HCT116 (cell line): ENCODE measurements at regions not wholly inside any gene's neighbourhood (a gene's known extent, or its start where the extent isn't known, plus 50 kb on each side); places are given as distances from the start of the nearest gene placed in this dataset.

Experiments
- ATAC-seq: fragments of 200-7000 bp; cut with Tn5 transposase; 2 replicates; pipeline ENCODE4 v1.9.1; 2020; ENCODE audit warnings: mild to moderate bottlenecking, moderate library complexity
- BruUV-seq: library from RNA; stranded (reverse); fragments of 400-500 nt; replicated peaks from 2 replicates; lab custom pipeline; 2021; lab: Mats Ljungman, UMichigan
- CTCF ChIA-PET: fragments of 300-600 bp; sonication (Branson Sonifier 250); formaldehyde crosslinking; loops from one replicate; lab custom pipeline; 2021; ENCODE audit warnings: antibody characterized with exemption; lab: Charles Lee
- POLR2A ChIA-PET: fragments of 300-600, 350-600 bp; sonication (Branson Sonifier 250); formaldehyde crosslinking; loops from one replicate; lab custom pipeline; 2021; ENCODE audit warnings: antibody characterized with exemption; lab: Charles Lee
- RAD21 ChIA-PET, 2 experiments: fragments of 300-600 bp; sonication (Branson Sonifier 250); formaldehyde crosslinking; loops; one replicate each; lab custom pipeline; 2023; ENCODE audit warnings: low total read pairs in 2 of 2; ENCODE audit not compliant: uncharacterized antibody in 2 of 2, unreplicated experiment in 2 of 2, low non-redundant PET in 1 of 2; lab: Charles Lee
- DNase-seq: peaks from one replicate; pipeline ENCODE4 v3.0.0-alpha.2; 2010; ENCODE audit warnings: low read depth, low spot score
- H2AFZ ChIP-seq: fragments of 200-600 bp; shearing (Covaris generic), sonication (generic); 2 replicates; pipeline ENCODE4 v1.6.1; 2017; ENCODE audit warnings: low read depth, mixed run types, mixed read lengths, antibody characterized with exemption, low read length; ENCODE audit not compliant: poor library complexity, severe bottlenecking
- H3K27ac ChIP-seq: 2 replicates; pipeline ENCODE4 v1.5.1; 2012; ENCODE audit warnings: low read depth, low read length
- H3K27me3 ChIP-seq: fragments of 200-600 bp; sonication (generic); 2 replicates; pipeline ENCODE4 v1.6.1; 2016; ENCODE audit warnings: mixed run types, low read length, mixed read lengths; ENCODE audit not compliant: insufficient read depth
- H3K36me3 ChIP-seq, 2 experiments: fragments of 200-500 bp in 1 of 2; fragments of 200-600 bp in 1 of 2; sonication (Bioruptor generic) in 1 of 2; sonication (generic) in 1 of 2; 2 replicates each; pipeline versions ENCODE4 v1.5.1 to v1.6.1; 2014 to 2016; ENCODE audit warnings: low read length in 2 of 2, inconsistent platforms in 1 of 2, mixed read lengths in 1 of 2, mixed run types in 1 of 2; ENCODE audit not compliant: insufficient read depth in 2 of 2, control insufficient read depth in 1 of 2
- H3K4me1 ChIP-seq, 2 experiments: fragments of 200-600 bp in 1 of 2; sonication (generic) in 1 of 2; 2 replicates each; pipeline versions ENCODE4 v1.5.1 to v1.6.1; 2012 to 2017; ENCODE audit warnings: low read length in 2 of 2, inconsistent platforms in 1 of 2, mild to moderate bottlenecking in 1 of 2, mixed read lengths in 1 of 2, mixed run types in 1 of 2, moderate library complexity in 1 of 2; ENCODE audit not compliant: insufficient read depth in 2 of 2, control insufficient read depth in 1 of 2
- H3K4me2 ChIP-seq: fragments of 200-600 bp; sonication (generic); 2 replicates; pipeline ENCODE4 v1.6.1; 2017; ENCODE audit warnings: mixed run types, low read length, mixed read lengths
- H3K4me3 ChIP-seq, 2 experiments: fragments of 200-600 bp in 1 of 2; sonication (generic) in 1 of 2; replicated peaks in 1 of 2; 2 replicates each; pipeline ENCODE4 v1.5.1; 2011 to 2016; ENCODE audit warnings: low read length in 2 of 2, control low read depth in 1 of 2, low read depth in 1 of 2, mild to moderate bottlenecking in 1 of 2, mixed read lengths in 1 of 2, mixed run types in 1 of 2
- H3K79me2 ChIP-seq: fragments of 200-600 bp; sonication (generic); 2 replicates; pipeline ENCODE4 v1.6.1; 2017; ENCODE audit warnings: mild to moderate bottlenecking, mixed run types, low read length, moderate library complexity, mixed read lengths; ENCODE audit not compliant: insufficient read depth
- H3K9ac ChIP-seq: fragments of 200-600 bp; sonication (generic); 2 replicates; pipeline ENCODE4 v1.6.1; 2016; ENCODE audit warnings: low read length, mixed read lengths
- H3K9me2 ChIP-seq: fragments of 200-600 bp; sonication (generic), shearing (Covaris generic); 2 replicates; pipeline ENCODE4 v1.6.1; 2017; ENCODE audit warnings: mixed run types, mild to moderate bottlenecking, moderate library complexity; ENCODE audit not compliant: insufficient read depth
- H3K9me3 ChIP-seq, 2 experiments: fragments of 200-500 bp in 1 of 2; fragments of 200-600 bp in 1 of 2; sonication (Bioruptor generic) in 1 of 2; sonication (generic) in 1 of 2; 2 replicates each; pipeline ENCODE4 v1.6.1; 2014 to 2017; ENCODE audit warnings: low read length in 2 of 2, mixed read lengths in 2 of 2, inconsistent platforms in 1 of 2, low read depth in 1 of 2, mild to moderate bottlenecking in 1 of 2, mixed run types in 1 of 2, moderate library complexity in 1 of 2; ENCODE audit not compliant: control insufficient read depth in 1 of 2, insufficient read depth in 1 of 2
- H4K20me1 ChIP-seq: fragments of 200-600 bp; sonication (generic), shearing (Covaris generic); 2 replicates; pipeline ENCODE4 v1.6.1; 2017; ENCODE audit warnings: mixed run types, mild to moderate bottlenecking, moderate library complexity; ENCODE audit not compliant: insufficient read depth
- CTCF ChIP-seq, 3 experiments: fragments of 200-600 bp in 1 of 3; sonication (generic) in 1 of 3; IDR thresholded peaks in 2 of 3; conservative IDR thresholded peaks in 1 of 3; 2 replicates each; pipeline ENCODE4 v1.5.1; 2012 to 2017; ENCODE audit warnings: low read depth in 2 of 3, low read length in 2 of 3, antibody characterized with exemption in 1 of 3, borderline replicate concordance in 1 of 3, control low read depth in 1 of 3, mild to moderate bottlenecking in 1 of 3, mixed read lengths in 1 of 3, mixed run types in 1 of 3, moderate library complexity in 1 of 3; ENCODE audit not compliant: insufficient read depth in 1 of 3
- POLR2A ChIP-seq: IDR thresholded peaks from 2 replicates; pipeline ENCODE4 v1.7.0; 2011; ENCODE audit warnings: borderline replicate concordance; ENCODE audit not compliant: insufficient read depth, insufficient read length; ENCODE audit errors: extremely low read depth
- POLR2AphosphoS5 ChIP-seq: IDR thresholded peaks from 2 replicates; pipeline ENCODE4 v1.6.1; 2011; ENCODE audit warnings: mild to moderate bottlenecking, low read depth, low read length, moderate library complexity
- SRF ChIP-seq: IDR thresholded peaks from 2 replicates; pipeline ENCODE4 v1.6.1; 2012; ENCODE audit warnings: low read depth
- TCF7L2 ChIP-seq: IDR thresholded peaks from 2 replicates; pipeline ENCODE4 v1.7.0; 2011; ENCODE audit warnings: borderline replicate concordance, inconsistent platforms; ENCODE audit not compliant: insufficient read depth, insufficient read length; ENCODE audit errors: extremely low read depth
- YY1 ChIP-seq: IDR thresholded peaks from 2 replicates; pipeline ENCODE4 v1.6.1; 2011; ENCODE audit warnings: low read length, low read depth, moderate library complexity, mild to moderate bottlenecking; ENCODE audit not compliant: insufficient replicate concordance; ENCODE audit errors: extremely low read depth
- ZFX ChIP-seq: fragments of 450-650 bp; IDR thresholded peaks from 2 replicates; pipeline ENCODE4 v1.6.1; 2017
- ZNF274 ChIP-seq: fragments of 200-500 bp; sonication (Bioruptor generic); IDR thresholded peaks from 2 replicates; pipeline ENCODE4 v1.6.1; 2014; ENCODE audit warnings: mild to moderate bottlenecking, low read depth, low read length, inconsistent platforms
- intact Hi-C: fragments of 100-400 bp; cut with micrococcal nuclease; formaldehyde crosslinking; loops from 2 replicates; pipeline ENCODE4 v1.10.0; 2022
- TF ChIP-seq, protein P1 (sequence below): IDR thresholded peaks from 2 replicates; pipeline ENCODE4 v1.6.1; 2012; ENCODE audit warnings: low read depth
- TF ChIP-seq, protein P2 (sequence below): IDR thresholded peaks from 2 replicates; pipeline ENCODE4 v1.6.1; 2011; ENCODE audit warnings: mild to moderate bottlenecking, low read length, moderate library complexity; ENCODE audit not compliant: insufficient replicate concordance; ENCODE audit errors: extremely low read depth

DNA sequence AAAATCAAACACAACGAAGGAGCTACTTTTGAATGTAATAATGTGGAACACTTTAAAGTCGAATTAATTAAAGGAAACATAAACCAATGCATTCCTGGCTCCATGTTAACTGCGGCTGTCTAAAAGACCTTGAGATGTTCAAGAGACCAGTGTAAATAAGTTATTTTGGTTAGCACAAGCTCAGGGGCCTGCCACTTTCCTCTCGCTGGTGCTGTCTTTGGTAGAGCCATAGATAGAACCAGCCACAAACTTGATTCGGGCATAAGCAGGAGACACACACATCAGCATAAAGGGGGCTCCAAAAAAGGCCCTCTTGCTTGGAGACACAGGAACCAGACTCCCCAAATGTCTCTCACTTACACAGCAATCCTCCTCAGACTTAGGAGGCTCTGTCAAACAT, 121.6 kb upstream of the TBX20 start:
- H3K4me3 ChIP-seq = no peak overlapping the region
- no peaks in the 10 kb centered on the region for H3K9me3 ChIP-seq
- H2AFZ ChIP-seq = no peak overlapping the region
- DNase-seq (no peak), ATAC-seq (no peak)
- no peaks in the 10 kb centered on the region for H3K36me3 ChIP-seq
- H3K27ac ChIP-seq = no peak overlapping the region
- H3K9ac ChIP-seq = no peak overlapping the region
- no peaks in the 10 kb centered on the region for H3K9me2 ChIP-seq
- BruUV-seq = no TSS peak
- H3K79me2 ChIP-seq = no peaks in the 10 kb centered on the region
- no peaks in the 10 kb centered on the region for H3K27me3 ChIP-seq
- RAD21 ChIA-PET = no interaction called here
- no peak for TF ChIP-seq ZNF274
- TF ChIP-seq TCF7L2 = no peak
- TF ChIP-seq CTCF (IDR thresholded peaks at IDR 0.05 in 2 of 3, conservative IDR thresholded peaks at IDR 0.05 in 1 of 3; ENCODE audit: borderline replicate concordance in 1 of 3, insufficient read depth in 1 of 3, low read depth in 2 of 3, low read length in 2 of 3) = no peak
- TF ChIP-seq POLR2AphosphoS5 = no peak
- H3K4me2 ChIP-seq = no peak overlapping the region
- no peaks in the 10 kb centered on the region for H3K4me1 ChIP-seq
- no peaks in the 10 kb centered on the region for H4K20me1 ChIP-seq
- POLR2A ChIA-PET = no interaction called here
- intact Hi-C loops = no loop called here
- CTCF ChIA-PET = no interaction called here

DNA sequence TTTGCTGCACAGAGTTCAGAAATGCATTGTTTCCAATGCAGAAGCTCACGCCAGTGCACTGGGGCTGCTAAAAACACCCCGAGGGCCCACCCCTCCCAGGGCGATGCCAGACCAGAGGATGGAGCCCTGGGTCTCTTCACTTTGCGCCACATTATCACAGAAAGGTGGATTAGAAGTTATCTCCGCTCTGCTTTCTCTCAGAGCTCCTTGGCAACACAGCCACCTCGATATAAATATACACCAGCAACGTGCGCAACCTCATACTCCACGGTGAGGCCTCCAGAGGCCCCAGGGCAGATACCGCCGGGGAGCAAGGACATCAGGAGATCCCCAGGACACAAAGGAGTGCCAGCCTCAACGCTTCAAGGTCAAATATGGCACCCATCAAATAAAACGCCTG, 121.0 kb upstream of the TBX20 start:
- H3K27me3 ChIP-seq = no peaks in the 10 kb centered on the region
- CTCF ChIA-PET = no interaction called here
- H2AFZ ChIP-seq = no peak overlapping the region
- H3K4me3 ChIP-seq = no peak overlapping the region
- no TSS peak for BruUV-seq
- no peaks in the 10 kb centered on the region for H3K36me3 ChIP-seq
- H3K27ac ChIP-seq = no peak overlapping the region
- no peak for ATAC-seq
- no peaks in the 10 kb centered on the region for H3K9me2 ChIP-seq
- RAD21 ChIA-PET = no interaction called here
- no peak overlapping the region for H3K9ac ChIP-seq
- H3K4me2 ChIP-seq = no peak overlapping the region
- POLR2A ChIA-PET = no interaction called here
- no peaks in the 10 kb centered on the region for H3K79me2 ChIP-seq
- intact Hi-C loops = no loop called here
- H3K4me1 ChIP-seq = no peaks in the 10 kb centered on the region
- DNase-seq = no peak
- H4K20me1 ChIP-seq = no peaks in the 10 kb centered on the region
- no peaks in the 10 kb centered on the region for H3K9me3 ChIP-seq
- TF ChIP-seq SRF (no peak), ZNF274 (no peak), POLR2A (no peak), TCF7L2 (no peak), POLR2AphosphoS5 (no peak), YY1 (no peak), ZFX (no peak)
- TF ChIP-seq, protein P1, sequence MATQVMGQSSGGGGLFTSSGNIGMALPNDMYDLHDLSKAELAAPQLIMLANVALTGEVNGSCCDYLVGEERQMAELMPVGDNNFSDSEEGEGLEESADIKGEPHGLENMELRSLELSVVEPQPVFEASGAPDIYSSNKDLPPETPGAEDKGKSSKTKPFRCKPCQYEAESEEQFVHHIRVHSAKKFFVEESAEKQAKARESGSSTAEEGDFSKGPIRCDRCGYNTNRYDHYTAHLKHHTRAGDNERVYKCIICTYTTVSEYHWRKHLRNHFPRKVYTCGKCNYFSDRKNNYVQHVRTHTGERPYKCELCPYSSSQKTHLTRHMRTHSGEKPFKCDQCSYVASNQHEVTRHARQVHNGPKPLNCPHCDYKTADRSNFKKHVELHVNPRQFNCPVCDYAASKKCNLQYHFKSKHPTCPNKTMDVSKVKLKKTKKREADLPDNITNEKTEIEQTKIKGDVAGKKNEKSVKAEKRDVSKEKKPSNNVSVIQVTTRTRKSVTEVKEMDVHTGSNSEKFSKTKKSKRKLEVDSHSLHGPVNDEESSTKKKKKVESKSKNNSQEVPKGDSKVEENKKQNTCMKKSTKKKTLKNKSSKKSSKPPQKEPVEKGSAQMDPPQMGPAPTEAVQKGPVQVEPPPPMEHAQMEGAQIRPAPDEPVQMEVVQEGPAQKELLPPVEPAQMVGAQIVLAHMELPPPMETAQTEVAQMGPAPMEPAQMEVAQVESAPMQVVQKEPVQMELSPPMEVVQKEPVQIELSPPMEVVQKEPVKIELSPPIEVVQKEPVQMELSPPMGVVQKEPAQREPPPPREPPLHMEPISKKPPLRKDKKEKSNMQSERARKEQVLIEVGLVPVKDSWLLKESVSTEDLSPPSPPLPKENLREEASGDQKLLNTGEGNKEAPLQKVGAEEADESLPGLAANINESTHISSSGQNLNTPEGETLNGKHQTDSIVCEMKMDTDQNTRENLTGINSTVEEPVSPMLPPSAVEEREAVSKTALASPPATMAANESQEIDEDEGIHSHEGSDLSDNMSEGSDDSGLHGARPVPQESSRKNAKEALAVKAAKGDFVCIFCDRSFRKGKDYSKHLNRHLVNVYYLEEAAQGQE = no peak
- TF ChIP-seq, protein P2, sequence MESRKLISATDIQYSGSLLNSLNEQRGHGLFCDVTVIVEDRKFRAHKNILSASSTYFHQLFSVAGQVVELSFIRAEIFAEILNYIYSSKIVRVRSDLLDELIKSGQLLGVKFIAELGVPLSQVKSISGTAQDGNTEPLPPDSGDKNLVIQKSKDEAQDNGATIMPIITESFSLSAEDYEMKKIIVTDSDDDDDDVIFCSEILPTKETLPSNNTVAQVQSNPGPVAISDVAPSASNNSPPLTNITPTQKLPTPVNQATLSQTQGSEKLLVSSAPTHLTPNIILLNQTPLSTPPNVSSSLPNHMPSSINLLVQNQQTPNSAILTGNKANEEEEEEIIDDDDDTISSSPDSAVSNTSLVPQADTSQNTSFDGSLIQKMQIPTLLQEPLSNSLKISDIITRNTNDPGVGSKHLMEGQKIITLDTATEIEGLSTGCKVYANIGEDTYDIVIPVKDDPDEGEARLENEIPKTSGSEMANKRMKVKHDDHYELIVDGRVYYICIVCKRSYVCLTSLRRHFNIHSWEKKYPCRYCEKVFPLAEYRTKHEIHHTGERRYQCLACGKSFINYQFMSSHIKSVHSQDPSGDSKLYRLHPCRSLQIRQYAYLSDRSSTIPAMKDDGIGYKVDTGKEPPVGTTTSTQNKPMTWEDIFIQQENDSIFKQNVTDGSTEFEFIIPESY = no peak
